Lung (tissue), 11 donors: ENCODE measurements at regions not wholly inside any gene's neighbourhood (a gene's known extent, or its start where the extent isn't known, plus 50 kb on each side); places are given as distances from the start of the nearest gene placed in this dataset.

ENCODE experiments used
- ATAC-seq: fragments of 200-7000 bp; cut with Tn5 transposase; one replicate; pipeline ENCODE4 v1.9.1; 2020; ENCODE audit warnings: moderate number of reproducible peaks; ENCODE audit not compliant: insufficient read depth, low FRiP score
- DNase-seq, 3 donors: peaks; one replicate each; pipeline ENCODE4 v3.0.0-alpha.2; 2013 to 2017
- H3K27ac ChIP-seq, 2 donors: one replicate each; pipeline ENCODE4 v1.5.1; 2013; ENCODE audit warnings: mild to moderate bottlenecking in 2 of 2, moderate library complexity in 2 of 2, control low read depth in 1 of 2, inconsistent platforms in 1 of 2, low read depth in 1 of 2, low read length in 1 of 2
- H3K27me3 ChIP-seq, 3 donors: one replicate each; pipeline ENCODE4 v1.5.1; 2013; ENCODE audit warnings: low read length in 2 of 3; ENCODE audit not compliant: control insufficient read depth in 3 of 3, insufficient read depth in 3 of 3
- H3K36me3 ChIP-seq, 4 donors: one replicate each; pipeline ENCODE4 v1.5.1; 2013; ENCODE audit warnings: low read length in 4 of 4, mild to moderate bottlenecking in 1 of 4, moderate library complexity in 1 of 4; ENCODE audit not compliant: control insufficient read depth in 4 of 4, insufficient read depth in 4 of 4
- H3K4me1 ChIP-seq, 5 donors: one replicate each; pipeline ENCODE4 v1.5.1; 2013; ENCODE audit warnings: low read length in 5 of 5, mild to moderate bottlenecking in 2 of 5, moderate library complexity in 1 of 5; ENCODE audit not compliant: control insufficient read depth in 5 of 5, insufficient read depth in 5 of 5
- H3K4me3 ChIP-seq: one replicate; pipeline ENCODE4 v1.5.1; 2013; ENCODE audit warnings: mild to moderate bottlenecking, control low read depth, moderate library complexity
- H3K9ac ChIP-seq, 2 donors: one replicate each; pipeline ENCODE4 v1.5.1; 2013; ENCODE audit warnings: low read length in 2 of 2, control low read depth in 1 of 2; ENCODE audit not compliant: insufficient read depth in 1 of 2
- H3K9me3 ChIP-seq, 4 donors: one replicate each; pipeline ENCODE4 v1.5.1; 2013; ENCODE audit warnings: low read length in 3 of 4, mild to moderate bottlenecking in 1 of 4, moderate library complexity in 1 of 4; ENCODE audit not compliant: control insufficient read depth in 4 of 4, insufficient read depth in 3 of 4
- WGBS, 2 donors: extraction: QIAGEN DNeasy Blood & Tissue Kit; methylation state at CpG; one replicate each; pipeline ENCODE4 v1.1.7; 2013; 5-methylcytosine and 5-hydroxymethylcytosine counted together
- TF ChIP-seq, protein P1 (sequence below): IDR thresholded peaks from 2 replicates; pipeline ENCODE4 v1.5.1; 2012; ENCODE audit warnings: mild to moderate bottlenecking; ENCODE audit errors: control extremely low read depth, extremely low read depth
- donor health status: control.
- donor health status: control.
- donor health status: Bipolar disorder and iron deficiency.
- donor health status: healthy.
- donor health status: DM: yes; HTN: yes; CAD: no.

- Histone ChIP-seq H3K4me3 (no peak overlapping the region), H3K9me3 (peaks cover 0 to 7% (median 0%) of the 10 kb centered on the region in 4 donors), H3K36me3 (no peaks in the 10 kb centered on the region), H3K27ac (no peak overlapping the region), H3K9ac (no peak overlapping the region), H3K27me3 (no peaks in the 10 kb centered on the region), H3K4me1 (no peaks in the 10 kb centered on the region)
- WGBS, 2 donors: 94 to 95% methylated on average over 12 of the region's 12 CpGs
- TF ChIP-seq, protein P1, sequence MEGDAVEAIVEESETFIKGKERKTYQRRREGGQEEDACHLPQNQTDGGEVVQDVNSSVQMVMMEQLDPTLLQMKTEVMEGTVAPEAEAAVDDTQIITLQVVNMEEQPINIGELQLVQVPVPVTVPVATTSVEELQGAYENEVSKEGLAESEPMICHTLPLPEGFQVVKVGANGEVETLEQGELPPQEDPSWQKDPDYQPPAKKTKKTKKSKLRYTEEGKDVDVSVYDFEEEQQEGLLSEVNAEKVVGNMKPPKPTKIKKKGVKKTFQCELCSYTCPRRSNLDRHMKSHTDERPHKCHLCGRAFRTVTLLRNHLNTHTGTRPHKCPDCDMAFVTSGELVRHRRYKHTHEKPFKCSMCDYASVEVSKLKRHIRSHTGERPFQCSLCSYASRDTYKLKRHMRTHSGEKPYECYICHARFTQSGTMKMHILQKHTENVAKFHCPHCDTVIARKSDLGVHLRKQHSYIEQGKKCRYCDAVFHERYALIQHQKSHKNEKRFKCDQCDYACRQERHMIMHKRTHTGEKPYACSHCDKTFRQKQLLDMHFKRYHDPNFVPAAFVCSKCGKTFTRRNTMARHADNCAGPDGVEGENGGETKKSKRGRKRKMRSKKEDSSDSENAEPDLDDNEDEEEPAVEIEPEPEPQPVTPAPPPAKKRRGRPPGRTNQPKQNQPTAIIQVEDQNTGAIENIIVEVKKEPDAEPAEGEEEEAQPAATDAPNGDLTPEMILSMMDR: no peak
- ATAC-seq (no peak), DNase-seq (no peak)
Observed at GRCh38 chr1:218751208-218751948, 406.2 kb downstream of the TGFB2 start.

GRCh38 chr1:218752126-218752525 is 407.0 kb downstream of the TGFB2 start:
- DNase-seq (no peak), ATAC-seq (no peak)
- Histone ChIP-seq H3K27me3 (no peaks in the 10 kb centered on the region), H3K4me1 (no peaks in the 10 kb centered on the region), H3K27ac (no peak overlapping the region), H3K4me3 (no peak overlapping the region), H3K9me3 (peaks cover 0 to 7% (median 0%) of the 10 kb centered on the region in 4 donors), H3K9ac (no peak overlapping the region), H3K36me3 (no peaks in the 10 kb centered on the region)
- 72 to 83% methylated on average over 3 of the region's 3 CpGs for WGBS, 2 donors
- TF ChIP-seq, protein P1: no peak

DNA sequence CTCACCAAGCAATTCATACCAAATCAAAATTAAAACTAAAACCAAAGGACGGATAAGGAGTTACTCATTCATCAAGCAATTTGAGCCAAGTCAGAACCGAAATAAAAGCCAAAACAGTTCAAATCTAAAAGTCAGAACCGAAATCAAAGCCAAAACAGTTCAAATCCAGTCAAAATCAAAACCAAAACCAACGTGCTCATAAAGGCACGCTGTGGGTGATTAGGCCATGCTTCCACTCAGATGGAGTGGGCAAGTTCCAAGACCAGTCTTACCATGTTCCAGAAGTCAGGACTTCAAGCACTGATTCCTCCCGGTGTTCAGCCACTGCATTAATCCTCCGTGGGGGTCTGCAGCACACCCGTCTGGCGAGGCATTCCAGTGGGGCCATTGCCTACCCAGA is 409.3 kb downstream of the TGFB2 start:
- ATAC-seq: no peak
- no peaks in the 10 kb centered on the region for H3K36me3 ChIP-seq

More for the DNA sequence above, 409.3 kb downstream of the TGFB2 start:
- TF ChIP-seq, protein P1: no peak
- Histone ChIP-seq H3K4me1 (no peaks in the 10 kb centered on the region), H3K9me3 (peaks cover 0 to 6% (median 0%) of the 10 kb centered on the region in 4 donors), H3K4me3 (no peak overlapping the region), H3K27ac (no peak overlapping the region), H3K27me3 (no peaks in the 10 kb centered on the region), H3K9ac (no peak overlapping the region)
- no peak for DNase-seq
- WGBS, 2 donors: 90 to 93% methylated on average over 9 of the region's 9 CpGs
